HFF-Myc (cell line): ENCODE measurements at regions not wholly inside any gene's neighbourhood (a gene's known extent, or its start where the extent isn't known, plus 50 kb on each side); places are given as distances from the start of the nearest gene placed in this dataset.

Experiments used
- DNase-seq: peaks from one replicate; pipeline ENCODE4 v3.0.0-alpha.2; 2011; ENCODE audit warnings: low read depth; ENCODE audit errors: extremely low read depth
- H3K4me3 ChIP-seq: replicated peaks from 2 replicates; pipeline ENCODE4 v1.5.1; 2011; ENCODE audit warnings: low read depth, mild to moderate bottlenecking, control low read depth, low read length
- TF ChIP-seq, protein P1 (sequence below): IDR thresholded peaks from 2 replicates; pipeline ENCODE4 v1.5.1; 2012; ENCODE audit warnings: mild to moderate bottlenecking, low read depth, low read length, control low read depth; ENCODE audit errors: missing control alignments

DNA sequence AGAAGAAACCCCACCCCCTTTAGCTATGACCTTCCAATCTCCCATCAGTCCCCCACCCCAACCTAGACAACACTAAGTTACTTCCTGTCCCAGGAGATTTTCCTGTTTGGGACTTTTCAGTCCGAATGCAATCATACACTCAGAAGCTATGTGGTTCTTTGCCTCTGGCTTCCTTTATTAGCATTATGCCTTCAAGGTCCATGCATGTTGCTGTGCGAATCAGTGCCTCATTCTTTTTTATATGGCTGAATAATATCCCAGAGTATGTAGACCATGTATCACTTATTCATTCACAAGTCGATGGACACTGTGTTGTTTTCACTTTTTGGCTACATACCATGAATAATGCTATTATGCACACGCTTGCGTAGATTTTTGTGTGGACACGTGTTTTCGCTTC is 292.1 kb upstream of the HDAC4 start:
- no peak for DNase-seq
- TF ChIP-seq, protein P1, sequence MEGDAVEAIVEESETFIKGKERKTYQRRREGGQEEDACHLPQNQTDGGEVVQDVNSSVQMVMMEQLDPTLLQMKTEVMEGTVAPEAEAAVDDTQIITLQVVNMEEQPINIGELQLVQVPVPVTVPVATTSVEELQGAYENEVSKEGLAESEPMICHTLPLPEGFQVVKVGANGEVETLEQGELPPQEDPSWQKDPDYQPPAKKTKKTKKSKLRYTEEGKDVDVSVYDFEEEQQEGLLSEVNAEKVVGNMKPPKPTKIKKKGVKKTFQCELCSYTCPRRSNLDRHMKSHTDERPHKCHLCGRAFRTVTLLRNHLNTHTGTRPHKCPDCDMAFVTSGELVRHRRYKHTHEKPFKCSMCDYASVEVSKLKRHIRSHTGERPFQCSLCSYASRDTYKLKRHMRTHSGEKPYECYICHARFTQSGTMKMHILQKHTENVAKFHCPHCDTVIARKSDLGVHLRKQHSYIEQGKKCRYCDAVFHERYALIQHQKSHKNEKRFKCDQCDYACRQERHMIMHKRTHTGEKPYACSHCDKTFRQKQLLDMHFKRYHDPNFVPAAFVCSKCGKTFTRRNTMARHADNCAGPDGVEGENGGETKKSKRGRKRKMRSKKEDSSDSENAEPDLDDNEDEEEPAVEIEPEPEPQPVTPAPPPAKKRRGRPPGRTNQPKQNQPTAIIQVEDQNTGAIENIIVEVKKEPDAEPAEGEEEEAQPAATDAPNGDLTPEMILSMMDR, result no peak
- no peak overlapping the region for H3K4me3 ChIP-seq

GRCh38 chr2:239692362-239692851 is 291.6 kb upstream of the HDAC4 start:
- TF ChIP-seq, protein P1, result no peak
- no peak for DNase-seq
- no peak overlapping the region for H3K4me3 ChIP-seq

DNA sequence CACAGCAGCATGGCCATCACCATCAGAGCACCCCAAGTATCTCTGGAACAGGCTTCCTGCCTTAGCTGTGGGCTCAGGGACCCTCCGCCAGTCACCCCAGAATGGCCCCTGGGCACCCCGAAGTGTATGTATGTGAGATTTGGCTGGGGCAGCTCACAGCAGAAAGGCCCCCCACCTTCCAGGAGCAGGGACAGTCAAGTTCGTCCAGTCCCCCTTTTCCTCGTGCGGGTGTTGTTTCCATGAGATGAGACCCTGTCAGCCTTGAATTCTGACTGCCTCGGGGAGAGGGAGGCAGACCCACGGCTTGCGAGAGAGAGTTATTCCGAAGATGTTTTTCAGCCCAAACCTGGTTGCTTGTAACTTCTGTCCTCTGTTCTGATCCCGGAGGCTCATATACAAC is 290.9 kb upstream of the HDAC4 start:
- DNase-seq, result no peak
- TF ChIP-seq, protein P1, result no peak
- H3K4me3 ChIP-seq, result no peak overlapping the region

DNA sequence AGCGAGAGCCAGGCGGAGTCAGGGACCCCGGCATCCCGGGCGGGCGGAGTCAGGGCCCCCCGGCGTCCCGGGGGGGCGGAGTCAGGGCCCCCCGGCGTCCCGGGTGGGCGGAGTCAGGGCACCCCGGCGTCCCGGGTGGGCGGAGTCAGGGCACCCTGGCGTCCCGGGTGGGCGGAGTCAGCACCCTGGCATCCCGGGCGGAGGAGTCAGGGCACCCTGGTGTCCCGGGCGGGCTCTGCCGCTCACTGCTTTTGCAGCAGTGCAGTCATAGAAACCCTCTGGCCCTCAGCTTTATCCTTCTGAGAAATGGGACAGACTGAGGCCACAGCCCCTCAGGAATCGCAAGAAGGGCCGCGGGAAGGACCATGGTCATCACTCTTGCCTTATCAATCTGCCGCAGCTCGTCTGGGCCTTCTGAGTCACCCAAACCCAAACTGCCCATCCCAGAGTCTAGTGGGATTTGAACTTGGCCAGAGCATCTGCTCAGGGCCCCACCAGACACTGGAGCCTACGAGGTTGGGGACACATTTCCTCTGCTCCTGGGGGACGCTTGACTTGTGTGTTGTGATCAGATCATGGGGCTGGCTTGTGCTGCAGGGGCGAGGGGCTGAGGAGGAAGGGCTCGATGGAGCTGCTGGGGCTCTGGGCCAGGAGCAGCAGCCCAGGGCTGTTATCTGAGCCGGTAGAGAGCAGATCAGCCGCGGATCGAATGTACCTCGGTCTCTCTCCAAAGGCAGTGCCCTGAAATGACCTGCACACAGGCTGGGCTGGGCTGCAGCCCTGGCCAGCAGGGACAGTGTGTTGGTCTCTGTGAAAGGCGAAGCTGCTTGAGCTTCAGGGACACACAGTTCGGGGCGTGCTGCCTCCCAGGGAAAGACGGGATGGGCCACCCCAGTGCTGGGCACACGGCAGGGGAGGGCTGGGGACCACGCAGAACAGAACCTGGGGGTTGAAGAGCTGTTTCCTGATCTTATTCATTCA is 290.1 kb upstream of the HDAC4 start:
- no peak for DNase-seq
- no peak overlapping the region for H3K4me3 ChIP-seq
- TF ChIP-seq, protein P1, result no peak

GRCh38 chr2:239689985-239690384 is 289.2 kb upstream of the HDAC4 start:
- H3K4me3 ChIP-seq, result no peak overlapping the region
- TF ChIP-seq, protein P1, result no peak
- no peak for DNase-seq

- no peak for DNase-seq
- TF ChIP-seq, protein P1, result no peak
Observed at GRCh38 chr2:239689410-239689809, 288.6 kb upstream of the HDAC4 start.

More at GRCh38 chr2:239689410-239689809, 288.6 kb upstream of the HDAC4 start:
- H3K4me3 ChIP-seq, result no peak overlapping the region
